CD4-positive, alpha-beta memory T cell (primary cell): ENCODE measurements at regions not wholly inside any gene's neighbourhood (a gene's known extent, or its start where the extent isn't known, plus 50 kb on each side); places are given as distances from the start of the nearest gene placed in this dataset.
"Not testable (repeated sequence)": the region's sequence is repeated elsewhere in the genome, so short reads cannot be mapped to it uniquely, and the experiment has no call there.

Experiments
- CTCF ChIA-PET: fragments of 350-600 bp; sonication (Branson Sonifier 250); formaldehyde crosslinking; loops from one replicate; lab custom pipeline; 2021; ENCODE audit warnings: inconsistent platforms; ENCODE audit not compliant: partially characterized antibody; lab: Charles Lee
- POLR2A ChIA-PET: fragments of 350-600 bp; sonication (Branson Sonifier 250); formaldehyde crosslinking; loops from one replicate; lab custom pipeline; 2021; ENCODE audit not compliant: partially characterized antibody; lab: Charles Lee
- DNase-seq, 5 donors: peaks; one replicate each; pipeline versions ENCODE4 v3.0.0 to v3.0.0-alpha.2; 2020 to 2022; ENCODE audit warnings: mixed read lengths in 1 of 5
- H3K27ac ChIP-seq: one replicate; pipeline ENCODE4 v1.7.0; 2013; ENCODE audit warnings: low read depth, low read length
- H3K27me3 ChIP-seq: 2 replicates; pipeline ENCODE4 v1.7.0; 2013; ENCODE audit warnings: mild to moderate bottlenecking, low read length, moderate library complexity; ENCODE audit not compliant: insufficient read depth
- H3K36me3 ChIP-seq: 2 replicates; pipeline ENCODE4 v1.7.0; 2013; ENCODE audit warnings: mild to moderate bottlenecking, low read length, moderate library complexity; ENCODE audit not compliant: insufficient read depth
- H3K4me1 ChIP-seq: 2 replicates; pipeline ENCODE4 v1.7.0; 2013; ENCODE audit warnings: mild to moderate bottlenecking, low read length, moderate library complexity; ENCODE audit not compliant: insufficient read depth
- H3K4me3 ChIP-seq, 2 donors: one replicate each; pipeline ENCODE4 v1.7.0; 2013; ENCODE audit warnings: low read length in 2 of 2, mild to moderate bottlenecking in 1 of 2
- H3K9me3 ChIP-seq, 2 donors: one replicate each; pipeline ENCODE4 v1.7.0; 2013; ENCODE audit warnings: low read length in 2 of 2, control low read depth in 1 of 2; ENCODE audit not compliant: control insufficient read depth in 1 of 2
- H3K27ac Mint-ChIP-seq, 7 donors: one replicate each; pipeline ENCODE4 v1.8.0; 2020 to 2021; ENCODE audit warnings: mixed read lengths in 7 of 7, mild to moderate bottlenecking in 6 of 7, inconsistent platforms in 3 of 7, moderate library complexity in 3 of 7
- H3K27me3 Mint-ChIP-seq, 2 donors: one replicate each; pipeline ENCODE4 v1.8.0; 2020 to 2021; ENCODE audit warnings: mixed read lengths in 2 of 2
- H3K36me3 Mint-ChIP-seq, 2 donors: one replicate each; pipeline ENCODE4 v1.8.0; 2020 to 2021; ENCODE audit warnings: mixed read lengths in 2 of 2, inconsistent platforms in 1 of 2, mild to moderate bottlenecking in 1 of 2
- H3K4me1 Mint-ChIP-seq, 4 donors: one replicate each; pipeline ENCODE4 v1.8.0; 2020 to 2021; ENCODE audit warnings: mixed read lengths in 4 of 4, mild to moderate bottlenecking in 1 of 4
- H3K4me3 Mint-ChIP-seq, 8 donors: one replicate each; pipeline ENCODE4 v1.8.0; 2020 to 2021; ENCODE audit warnings: mixed read lengths in 8 of 8, mild to moderate bottlenecking in 7 of 8, moderate library complexity in 6 of 8, inconsistent platforms in 3 of 8
- H3K9me3 Mint-ChIP-seq, 8 donors: one replicate each; pipeline ENCODE4 v1.8.0; 2020 to 2021; ENCODE audit warnings: mixed read lengths in 8 of 8, mild to moderate bottlenecking in 5 of 8, inconsistent platforms in 3 of 8, moderate library complexity in 1 of 8
- intact Hi-C: fragments of 100-400 bp; cut with micrococcal nuclease; formaldehyde crosslinking; loops from one replicate; pipeline ENCODE4 v1.15.1; 2023

GRCh38 chr7:125430013-125430412 is 500.4 kb upstream of the POT1 start:
- Histone ChIP-seq H3K9me3 (no peaks in the 10 kb centered on the region), H3K27me3 (no peaks in the 10 kb centered on the region), H3K27ac (no peak overlapping the region), H3K36me3 (no peaks in the 10 kb centered on the region), H3K4me3 (no peak overlapping the region), H3K4me1 (no peaks in the 10 kb centered on the region)
- no peak for DNase-seq
- intact Hi-C loops = no loop called here
- ChIA-PET POLR2A (no interaction called here), CTCF (no interaction called here)
- Mint-ChIP-seq H3K4me3 (no peak overlapping the region), H3K36me3 (no peaks in the 10 kb centered on the region), H3K27me3 (no peaks in the 10 kb centered on the region), H3K27ac (no peak overlapping the region), H3K4me1 (no peaks in the 10 kb centered on the region), H3K9me3 (peaks cover 0 to 11% (median 5%) of the 10 kb centered on the region in 8 donors)

DNA sequence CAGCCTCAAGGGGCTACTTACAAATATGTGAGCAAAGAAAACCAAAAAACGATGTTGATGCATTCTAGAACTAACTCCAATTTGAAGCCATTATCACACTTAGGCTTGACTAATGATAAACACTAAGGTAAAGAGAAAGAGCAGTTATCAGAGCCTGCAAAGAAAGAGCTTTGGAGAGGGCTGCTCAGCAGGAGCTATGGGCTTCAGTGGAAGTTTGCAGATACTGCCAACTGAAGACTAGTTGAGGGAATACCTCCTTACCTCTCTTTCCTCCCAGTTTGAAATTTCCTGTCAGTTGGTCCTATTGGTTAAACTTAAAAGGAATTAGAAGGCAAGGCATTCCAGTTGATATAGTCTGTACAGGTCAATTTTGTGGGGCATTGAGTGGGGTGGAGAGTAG is 498.1 kb upstream of the POT1 start:
- ChIA-PET CTCF (no interaction called here), POLR2A (no interaction called here)
- H3K27ac ChIP-seq = no peak overlapping the region
- no peaks in the 10 kb centered on the region for H3K36me3 ChIP-seq
- H3K36me3 Mint-ChIP-seq = no peaks in the 10 kb centered on the region
- intact Hi-C loops = no loop called here
- H3K9me3 Mint-ChIP-seq = peaks cover 0 to 10% (median 4%) of the 10 kb centered on the region in 8 donors
- H3K4me3 Mint-ChIP-seq = no peak overlapping the region
- no peak overlapping the region for H3K4me3 ChIP-seq
- DNase-seq = no peak
- no peaks in the 10 kb centered on the region for H3K27me3 Mint-ChIP-seq
- H3K4me1 ChIP-seq = no peaks in the 10 kb centered on the region
- no peak overlapping the region for H3K27ac Mint-ChIP-seq
- H3K9me3 ChIP-seq = no peaks in the 10 kb centered on the region
- H3K4me1 Mint-ChIP-seq = no peaks in the 10 kb centered on the region
- H3K27me3 ChIP-seq = no peaks in the 10 kb centered on the region

- no peak overlapping the region for H3K4me3 ChIP-seq
- no peak for DNase-seq
- no peaks in the 10 kb centered on the region for H3K36me3 Mint-ChIP-seq
- H3K27ac Mint-ChIP-seq = no peak overlapping the region
- H3K27me3 Mint-ChIP-seq = no peaks in the 10 kb centered on the region
- H3K9me3 ChIP-seq = no peaks in the 10 kb centered on the region
- no peak overlapping the region for H3K27ac ChIP-seq
- no peaks in the 10 kb centered on the region for H3K36me3 ChIP-seq
- no peaks in the 10 kb centered on the region for H3K4me1 ChIP-seq
- H3K9me3 Mint-ChIP-seq = peaks cover 0 to 18% (median 7%) of the 10 kb centered on the region in 8 donors
- ChIA-PET POLR2A (interaction anchor here (0.7 kb wide), 1 partner anchor 701 kb away, joined by 3 read pairs; no protein-coding TSS in a partner anchor), CTCF (no interaction called here)
- H3K4me1 Mint-ChIP-seq = no peaks in the 10 kb centered on the region
- H3K27me3 ChIP-seq = no peaks in the 10 kb centered on the region
- intact Hi-C loops = no loop called here
- no peak overlapping the region for H3K4me3 Mint-ChIP-seq
These were observed 495.9 kb upstream of the POT1 start for GRCh38 chr7:125425506-125425905.

DNA sequence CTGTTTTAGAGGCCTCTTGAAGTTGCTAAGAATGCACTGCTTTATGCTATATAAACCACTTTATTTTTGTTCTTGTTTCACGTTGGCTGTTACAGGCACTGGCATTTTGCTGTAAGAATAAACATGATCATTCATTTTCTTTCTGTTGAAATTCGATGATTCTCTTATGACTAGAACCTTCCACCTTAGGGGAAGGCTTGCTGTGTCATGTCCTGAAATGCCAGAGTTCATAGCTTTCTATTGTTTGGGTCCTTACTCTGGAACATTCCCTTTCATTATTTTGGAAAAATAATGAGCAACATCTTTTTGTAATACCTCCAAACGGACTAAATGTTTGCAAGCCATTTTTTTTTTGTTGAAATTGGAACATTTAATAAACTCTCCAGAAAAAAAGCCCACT is 495.1 kb upstream of the POT1 start:
- DNase-seq = no peak
- Histone ChIP-seq H3K4me3 (no peak overlapping the region), H3K27me3 (no peaks in the 10 kb centered on the region), H3K27ac (no peak overlapping the region), H3K36me3 (no peaks in the 10 kb centered on the region), H3K4me1 (no peaks in the 10 kb centered on the region), H3K9me3 (no peaks in the 10 kb centered on the region)
- peaks cover under 1 to 23% (median 8%) of the 10 kb centered on the region in 8 donors for H3K9me3 Mint-ChIP-seq
- no peak overlapping the region for H3K4me3 Mint-ChIP-seq
- POLR2A ChIA-PET = interaction anchor here (0.7 kb wide), 1 partner anchor 702 kb away, joined by 3 read pairs; no protein-coding TSS in a partner anchor
- no peaks in the 10 kb centered on the region for H3K27me3 Mint-ChIP-seq
- intact Hi-C loops = no loop called here
- CTCF ChIA-PET = no interaction called here
- H3K4me1 Mint-ChIP-seq = no peaks in the 10 kb centered on the region
- H3K27ac Mint-ChIP-seq = no peak overlapping the region
- no peaks in the 10 kb centered on the region for H3K36me3 Mint-ChIP-seq

GRCh38 chr7:125423458-125424155 is 494.0 kb upstream of the POT1 start:
- H3K27ac ChIP-seq = no peak overlapping the region
- no peaks in the 10 kb centered on the region for H3K4me1 ChIP-seq
- H3K27ac Mint-ChIP-seq = no peak overlapping the region
- no peak for DNase-seq
- CTCF ChIA-PET = no interaction called here
- no peaks in the 10 kb centered on the region for H3K36me3 ChIP-seq
- intact Hi-C loops = no loop called here
- POLR2A ChIA-PET = no interaction called here
- peaks cover 4 to 23% (median 9%) of the 10 kb centered on the region in 8 donors for H3K9me3 Mint-ChIP-seq
- H3K4me3 ChIP-seq = no peak overlapping the region
- H3K36me3 Mint-ChIP-seq = no peaks in the 10 kb centered on the region
- no peaks in the 10 kb centered on the region for H3K4me1 Mint-ChIP-seq
- no peak overlapping the region for H3K4me3 Mint-ChIP-seq
- H3K27me3 ChIP-seq = no peaks in the 10 kb centered on the region
- no peaks in the 10 kb centered on the region for H3K27me3 Mint-ChIP-seq
- H3K9me3 ChIP-seq = no peaks in the 10 kb centered on the region

DNA sequence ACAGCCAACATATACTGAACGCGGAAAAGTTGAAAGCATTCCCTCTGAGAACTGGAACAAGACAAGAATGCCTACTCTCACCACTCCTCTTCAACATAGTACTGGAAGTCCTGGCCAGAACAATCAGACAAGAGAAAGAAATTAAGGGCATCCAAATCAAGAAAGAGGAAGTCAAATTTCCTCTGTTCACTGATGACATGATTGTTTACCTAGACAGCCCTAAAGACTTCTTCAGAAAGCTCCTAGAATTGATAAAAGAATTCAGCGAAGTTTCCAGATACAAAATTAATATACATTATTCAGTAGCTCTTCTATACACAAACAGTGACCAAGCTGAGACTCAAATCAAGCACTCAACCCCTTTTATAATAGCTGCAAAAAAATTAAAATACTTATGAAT is 491.8 kb upstream of the POT1 start:
- H3K27me3 Mint-ChIP-seq, CTCF ChIA-PET, H3K4me3 Mint-ChIP-seq, DNase-seq, intact Hi-C loops, POLR2A ChIA-PET, H3K9me3 ChIP-seq, H3K36me3 Mint-ChIP-seq, H3K27ac Mint-ChIP-seq, H3K4me3 ChIP-seq, H3K4me1 Mint-ChIP-seq, H3K27me3 ChIP-seq, H3K4me1 ChIP-seq, H3K27ac ChIP-seq, H3K36me3 ChIP-seq: not testable (repeated sequence)
- H3K9me3 Mint-ChIP-seq = peaks cover 2 to 30% (median 12%) of the 10 kb centered on the region in 8 donors

GRCh38 chr7:125412890-125413665 is 483.5 kb upstream of the POT1 start:
- no peaks in the 10 kb centered on the region for H3K4me1 Mint-ChIP-seq
- H3K9me3 ChIP-seq = no peaks in the 10 kb centered on the region
- CTCF ChIA-PET = no interaction called here
- intact Hi-C loops = no loop called here
- POLR2A ChIA-PET = no interaction called here
- H3K27me3 ChIP-seq = no peaks in the 10 kb centered on the region
- no peaks in the 10 kb centered on the region for H3K36me3 Mint-ChIP-seq
- H3K27ac Mint-ChIP-seq = no peak overlapping the region
- no peaks in the 10 kb centered on the region for H3K4me1 ChIP-seq
- peaks cover 3 to 22% (median 9%) of the 10 kb centered on the region in 8 donors for H3K9me3 Mint-ChIP-seq
- H3K4me3 Mint-ChIP-seq = no peak overlapping the region
- no peak overlapping the region for H3K27ac ChIP-seq
- no peaks in the 10 kb centered on the region for H3K36me3 ChIP-seq
- DNase-seq = no peak
- no peaks in the 10 kb centered on the region for H3K27me3 Mint-ChIP-seq
- no peak overlapping the region for H3K4me3 ChIP-seq
